GM12878 (cell line): ENCODE measurements at regions not wholly inside any gene's neighbourhood (a gene's known extent, or its start where the extent isn't known, plus 50 kb on each side); places are given as distances from the start of the nearest gene placed in this dataset.

Experiments
- CBFB ChIP-seq: IDR thresholded peaks from 2 replicates; pipeline ENCODE4 v1.6.1; 2016; ENCODE audit warnings: antibody characterized with exemption, low read depth
- E4F1 ChIP-seq: fragments of 450-650 bp; IDR thresholded peaks from 2 replicates; pipeline ENCODE4 v1.6.1; 2018; ENCODE audit warnings: borderline replicate concordance, mild to moderate bottlenecking; ENCODE audit not compliant: partially characterized antibody
- IRF4 ChIP-seq: IDR thresholded peaks from 2 replicates; pipeline ENCODE4 v1.6.1; 2011; ENCODE audit warnings: low read depth, low read length
- POLR2A ChIP-seq: IDR thresholded peaks from 2 replicates; pipeline ENCODE4 v1.6.1; 2011; ENCODE audit warnings: low read depth, mild to moderate bottlenecking, low read length
- RAD21 ChIP-seq: IDR thresholded peaks from 2 replicates; pipeline ENCODE4 v1.6.1; 2011; ENCODE audit warnings: mild to moderate bottlenecking, low read depth, low read length, moderate library complexity; ENCODE audit not compliant: insufficient read depth
- RELA ChIP-seq: fragments of 450-650 bp; IDR thresholded peaks from 2 replicates; pipeline ENCODE4 v1.8.0; 2014; ENCODE audit warnings: borderline replicate concordance; ENCODE audit not compliant: partially characterized antibody
- SMC3 ChIP-seq: IDR thresholded peaks from 2 replicates; pipeline ENCODE4 v1.6.1; 2011; ENCODE audit warnings: low read length, improper control_type of control experiment, borderline replicate concordance
- TCF3 ChIP-seq: IDR thresholded peaks from 2 replicates; pipeline ENCODE4 v1.6.1; 2012; ENCODE audit warnings: low read depth, mild to moderate bottlenecking, low read length, borderline replicate concordance; ENCODE audit not compliant: insufficient read depth
- ZNF24 ChIP-seq: fragments of 450-650 bp; IDR thresholded peaks from 2 replicates; pipeline ENCODE4 v1.6.1; 2017; ENCODE audit warnings: antibody characterized with exemption, mild to moderate bottlenecking
- TF ChIP-seq, protein P1 (sequence below), 3 experiments: IDR thresholded peaks in 2 of 3; conservative IDR thresholded peaks in 1 of 3; 2 replicates each; pipeline ENCODE4 v1.5.1; 2011; ENCODE audit warnings: low read depth in 3 of 3, low read length in 3 of 3, mild to moderate bottlenecking in 3 of 3, control low read depth in 2 of 3, moderate library complexity in 2 of 3, inconsistent platforms in 1 of 3, mixed read lengths in 1 of 3; ENCODE audit not compliant: control insufficient read depth in 2 of 3, insufficient read depth in 1 of 3; ENCODE audit errors: extremely low read depth in 1 of 3

DNA sequence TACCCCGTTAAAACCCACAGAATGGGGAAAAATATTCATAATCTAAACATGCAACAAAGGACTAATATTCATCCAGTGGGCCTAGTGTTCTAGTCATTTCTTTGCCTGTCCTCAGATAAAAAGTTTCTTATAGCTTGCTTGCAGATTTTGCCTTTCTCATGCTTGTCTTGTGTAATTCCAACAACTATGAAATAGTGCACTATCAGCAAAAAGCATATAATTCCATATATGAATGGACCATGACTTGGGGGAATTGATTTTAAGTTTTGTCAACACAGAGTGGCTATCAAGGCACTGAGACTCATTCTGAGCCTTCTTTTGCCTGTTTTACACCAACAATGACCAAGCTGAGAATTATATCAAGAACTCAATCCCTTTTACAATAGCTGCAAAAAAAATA, 278.6 kb upstream of the GPR149 start:
- TF ChIP-seq, protein P1, sequence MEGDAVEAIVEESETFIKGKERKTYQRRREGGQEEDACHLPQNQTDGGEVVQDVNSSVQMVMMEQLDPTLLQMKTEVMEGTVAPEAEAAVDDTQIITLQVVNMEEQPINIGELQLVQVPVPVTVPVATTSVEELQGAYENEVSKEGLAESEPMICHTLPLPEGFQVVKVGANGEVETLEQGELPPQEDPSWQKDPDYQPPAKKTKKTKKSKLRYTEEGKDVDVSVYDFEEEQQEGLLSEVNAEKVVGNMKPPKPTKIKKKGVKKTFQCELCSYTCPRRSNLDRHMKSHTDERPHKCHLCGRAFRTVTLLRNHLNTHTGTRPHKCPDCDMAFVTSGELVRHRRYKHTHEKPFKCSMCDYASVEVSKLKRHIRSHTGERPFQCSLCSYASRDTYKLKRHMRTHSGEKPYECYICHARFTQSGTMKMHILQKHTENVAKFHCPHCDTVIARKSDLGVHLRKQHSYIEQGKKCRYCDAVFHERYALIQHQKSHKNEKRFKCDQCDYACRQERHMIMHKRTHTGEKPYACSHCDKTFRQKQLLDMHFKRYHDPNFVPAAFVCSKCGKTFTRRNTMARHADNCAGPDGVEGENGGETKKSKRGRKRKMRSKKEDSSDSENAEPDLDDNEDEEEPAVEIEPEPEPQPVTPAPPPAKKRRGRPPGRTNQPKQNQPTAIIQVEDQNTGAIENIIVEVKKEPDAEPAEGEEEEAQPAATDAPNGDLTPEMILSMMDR (IDR thresholded peaks at IDR 0.05 in 2 of 3, conservative IDR thresholded peaks at IDR 0.05 in 1 of 3; ENCODE audit: control insufficient read depth in 2 of 3, extremely low read depth in 1 of 3, insufficient read depth in 1 of 3, low read depth in 3 of 3, low read length in 3 of 3): no peak
- TF ChIP-seq RAD21: no peak
- no peak for TF ChIP-seq CBFB
- TF ChIP-seq E4F1: no peak
- TF ChIP-seq POLR2A: no peak
- TF ChIP-seq ZNF24: no peak
- TF ChIP-seq SMC3: no peak
- no peak for TF ChIP-seq RELA
- TF ChIP-seq IRF4: no peak
- TF ChIP-seq TCF3: no peak
